ENCODE measurements at regions not wholly inside any gene's neighbourhood (a gene's known extent, or its start where the extent isn't known, plus 50 kb on each side); places are given as distances from the start of the nearest gene placed in this dataset.

DNA sequence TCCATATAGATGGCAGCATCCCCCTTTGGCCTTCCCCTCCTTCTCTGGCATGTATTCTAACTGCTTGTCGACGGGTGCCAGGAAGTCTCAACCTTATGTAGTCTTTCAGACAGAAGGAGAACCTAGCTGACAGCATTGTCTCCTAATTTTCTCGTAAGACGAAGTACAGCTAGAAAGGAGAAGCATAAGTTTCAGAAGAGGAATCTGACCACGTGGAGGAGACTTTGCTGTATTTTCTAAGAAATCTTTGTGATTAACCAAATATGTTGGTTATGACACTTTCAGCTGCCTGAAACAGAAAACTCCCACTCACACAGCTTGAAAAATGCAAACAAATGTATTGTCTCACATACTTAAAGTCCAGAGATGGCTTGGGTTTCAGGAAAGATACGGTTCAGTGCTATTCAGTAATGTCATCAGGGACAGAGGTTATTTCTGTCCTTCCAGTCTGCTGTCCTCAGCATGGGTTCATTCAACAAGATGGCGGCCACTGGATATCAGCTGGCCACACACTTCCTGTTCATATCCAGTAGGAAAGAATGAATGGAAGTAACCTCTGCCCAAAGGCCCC lies 109.5 kb upstream of the ZNF648 start (continued):
- TF ChIP-seq MAZ (CRISPR knock-in tag; conservative IDR thresholded peaks at IDR 0.05 in 1 of 2, IDR thresholded peaks at IDR 0.05 in 1 of 2) (0 out of 4 replicates have a peak, but pooled peaks of 1 of the 2 experiments have one; percentile 18), ARID1B (IDR thresholded peaks at IDR 0.05) (peak; percentile 29; the same call in 1 of the 2 replicates), BACH1 (tag; IDR thresholded peaks at IDR 0.05) (0 out of 2 replicates have a peak, but pooled peaks have one; percentile 64), ZBTB1 (CRISPR knock-in tag; IDR thresholded peaks at IDR 0.05; ENCODE audit: borderline replicate concordance, low read depth) (no peak), PTRF (tag; IDR thresholded peaks at IDR 0.05) (no peak), TBP (optimal IDR thresholded peaks at IDR 0.05; ENCODE audit: low read depth, low read length) (no peak), ZNF316 (IDR thresholded peaks at IDR 0.05) (peak; percentile 64), ZNF175 (CRISPR knock-in tag; IDR thresholded peaks at IDR 0.05; ENCODE audit: low read depth) (0 out of 2 replicates have a peak, but pooled peaks have one; percentile 44), TEAD4 (IDR thresholded peaks at IDR 0.05; ENCODE audit: low read length) (peak; percentile 32; the same call in 1 of the 2 replicates), TEAD4 (CRISPR knock-in tag; IDR thresholded peaks at IDR 0.05; ENCODE audit: borderline replicate concordance) (no peak), LEF1 (IDR thresholded peaks at IDR 0.05) (peak; percentile 41; the same call in 1 of the 2 replicates), CEBPG (CRISPR knock-in tag; IDR thresholded peaks at IDR 0.05) (no peak), CEBPG (tag; conservative IDR thresholded peaks at IDR 0.05 in 1 of 2, IDR thresholded peaks at IDR 0.05 in 1 of 2) (peak in 1 of 2 experiments; percentile 50; a peak in 1 of 4 replicates), RAD21 (CRISPR knock-in tag; conservative IDR thresholded peaks at IDR 0.05 in 1 of 2, IDR thresholded peaks at IDR 0.05 in 1 of 2) (peak; percentile 6 to 9; a peak in 1 of 4 replicates), ETV1 (tag; conservative IDR thresholded peaks at IDR 0.05; ENCODE audit: low read depth) (peak; percentile 41; the same call in 1 of the 2 replicates)
- TF ChIP-seq, protein P1, sequence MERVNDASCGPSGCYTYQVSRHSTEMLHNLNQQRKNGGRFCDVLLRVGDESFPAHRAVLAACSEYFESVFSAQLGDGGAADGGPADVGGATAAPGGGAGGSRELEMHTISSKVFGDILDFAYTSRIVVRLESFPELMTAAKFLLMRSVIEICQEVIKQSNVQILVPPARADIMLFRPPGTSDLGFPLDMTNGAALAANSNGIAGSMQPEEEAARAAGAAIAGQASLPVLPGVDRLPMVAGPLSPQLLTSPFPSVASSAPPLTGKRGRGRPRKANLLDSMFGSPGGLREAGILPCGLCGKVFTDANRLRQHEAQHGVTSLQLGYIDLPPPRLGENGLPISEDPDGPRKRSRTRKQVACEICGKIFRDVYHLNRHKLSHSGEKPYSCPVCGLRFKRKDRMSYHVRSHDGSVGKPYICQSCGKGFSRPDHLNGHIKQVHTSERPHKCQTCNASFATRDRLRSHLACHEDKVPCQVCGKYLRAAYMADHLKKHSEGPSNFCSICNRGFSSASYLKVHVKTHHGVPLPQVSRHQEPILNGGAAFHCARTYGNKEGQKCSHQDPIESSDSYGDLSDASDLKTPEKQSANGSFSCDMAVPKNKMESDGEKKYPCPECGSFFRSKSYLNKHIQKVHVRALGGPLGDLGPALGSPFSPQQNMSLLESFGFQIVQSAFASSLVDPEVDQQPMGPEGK (CRISPR knock-in tag; IDR thresholded peaks at IDR 0.05; ENCODE audit: borderline replicate concordance) = no peak
- TF ChIP-seq, protein P2, sequence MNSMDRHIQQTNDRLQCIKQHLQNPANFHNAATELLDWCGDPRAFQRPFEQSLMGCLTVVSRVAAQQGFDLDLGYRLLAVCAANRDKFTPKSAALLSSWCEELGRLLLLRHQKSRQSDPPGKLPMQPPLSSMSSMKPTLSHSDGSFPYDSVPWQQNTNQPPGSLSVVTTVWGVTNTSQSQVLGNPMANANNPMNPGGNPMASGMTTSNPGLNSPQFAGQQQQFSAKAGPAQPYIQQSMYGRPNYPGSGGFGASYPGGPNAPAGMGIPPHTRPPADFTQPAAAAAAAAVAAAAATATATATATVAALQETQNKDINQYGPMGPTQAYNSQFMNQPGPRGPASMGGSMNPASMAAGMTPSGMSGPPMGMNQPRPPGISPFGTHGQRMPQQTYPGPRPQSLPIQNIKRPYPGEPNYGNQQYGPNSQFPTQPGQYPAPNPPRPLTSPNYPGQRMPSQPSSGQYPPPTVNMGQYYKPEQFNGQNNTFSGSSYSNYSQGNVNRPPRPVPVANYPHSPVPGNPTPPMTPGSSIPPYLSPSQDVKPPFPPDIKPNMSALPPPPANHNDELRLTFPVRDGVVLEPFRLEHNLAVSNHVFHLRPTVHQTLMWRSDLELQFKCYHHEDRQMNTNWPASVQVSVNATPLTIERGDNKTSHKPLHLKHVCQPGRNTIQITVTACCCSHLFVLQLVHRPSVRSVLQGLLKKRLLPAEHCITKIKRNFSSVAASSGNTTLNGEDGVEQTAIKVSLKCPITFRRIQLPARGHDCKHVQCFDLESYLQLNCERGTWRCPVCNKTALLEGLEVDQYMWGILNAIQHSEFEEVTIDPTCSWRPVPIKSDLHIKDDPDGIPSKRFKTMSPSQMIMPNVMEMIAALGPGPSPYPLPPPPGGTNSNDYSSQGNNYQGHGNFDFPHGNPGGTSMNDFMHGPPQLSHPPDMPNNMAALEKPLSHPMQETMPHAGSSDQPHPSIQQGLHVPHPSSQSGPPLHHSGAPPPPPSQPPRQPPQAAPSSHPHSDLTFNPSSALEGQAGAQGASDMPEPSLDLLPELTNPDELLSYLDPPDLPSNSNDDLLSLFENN (IDR thresholded peaks at IDR 0.05; ENCODE audit: low read depth in 2 of 2, low read length in 2 of 2) = no peak

Data from K562 (cell line).